HG03521 (cell line): ENCODE measurements at regions not wholly inside any gene's neighbourhood (a gene's known extent, or its start where the extent isn't known, plus 50 kb on each side); places are given as distances from the start of the nearest gene placed in this dataset.
"Not testable (repeated sequence)": the region's sequence is repeated elsewhere in the genome, so short reads cannot be mapped to it uniquely, and the experiment has no call there.

Experiments used
- ATAC-seq: cut with Tn5 transposase; IDR thresholded peaks from one replicate; pipeline ENCODE4 v1.9.1; 2021; ENCODE audit warnings: mild to moderate bottlenecking, moderate library complexity; ENCODE audit not compliant: unreplicated experiment

DNA sequence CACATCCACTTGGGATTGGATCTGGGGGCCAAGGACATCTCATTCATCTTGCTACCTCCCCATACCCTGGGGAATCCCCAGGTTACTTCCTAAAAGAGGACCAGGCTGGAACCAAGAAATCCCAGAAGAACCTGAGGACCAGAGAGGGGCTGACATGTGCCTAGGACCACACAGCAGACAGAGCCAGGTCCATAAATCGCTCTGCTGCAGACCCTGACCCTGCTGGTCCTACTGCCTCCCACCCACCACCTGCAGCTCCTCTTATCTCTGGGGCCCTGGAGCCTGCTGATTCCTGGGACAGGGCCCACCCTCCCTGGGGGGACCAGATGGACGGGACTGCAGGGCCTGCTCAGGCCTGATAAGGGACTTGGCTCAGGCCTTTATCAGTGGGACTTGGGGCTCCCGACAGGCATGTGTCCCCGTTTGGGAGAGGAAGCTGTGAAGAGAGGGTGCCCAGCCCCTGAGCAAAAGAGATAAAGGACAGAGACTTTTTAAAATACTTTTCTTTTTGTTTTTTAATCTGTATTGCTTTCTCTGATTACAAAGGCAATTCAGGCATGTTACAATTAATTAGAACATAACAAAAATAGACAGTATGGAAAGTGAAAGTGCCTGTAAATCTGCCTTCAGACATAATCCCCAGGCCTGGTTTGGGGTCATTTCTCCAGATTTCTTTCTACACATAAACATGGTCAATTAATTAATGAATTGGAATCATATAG is 101.3 kb upstream of the LARP1 start:
- ATAC-seq, result no peak

DNA sequence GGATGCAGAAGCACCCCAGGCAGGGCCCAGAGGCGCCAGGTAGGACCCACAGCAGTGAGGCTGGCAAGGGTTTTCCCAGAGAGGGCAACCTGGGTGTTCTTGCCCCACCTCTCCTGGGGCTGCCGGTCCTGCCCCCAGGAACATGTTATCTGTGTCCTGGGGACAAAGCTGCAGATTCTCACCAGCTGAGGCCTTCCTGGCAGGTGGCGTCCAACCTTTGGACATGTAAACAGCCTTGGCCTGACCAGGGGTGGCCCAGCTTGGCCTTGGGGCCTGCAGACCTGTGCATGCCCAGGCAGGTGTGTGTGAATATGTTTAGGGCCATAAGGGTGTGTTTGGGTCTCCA is 101.8 kb upstream of the LARP1 start:
- no peak for ATAC-seq

DNA sequence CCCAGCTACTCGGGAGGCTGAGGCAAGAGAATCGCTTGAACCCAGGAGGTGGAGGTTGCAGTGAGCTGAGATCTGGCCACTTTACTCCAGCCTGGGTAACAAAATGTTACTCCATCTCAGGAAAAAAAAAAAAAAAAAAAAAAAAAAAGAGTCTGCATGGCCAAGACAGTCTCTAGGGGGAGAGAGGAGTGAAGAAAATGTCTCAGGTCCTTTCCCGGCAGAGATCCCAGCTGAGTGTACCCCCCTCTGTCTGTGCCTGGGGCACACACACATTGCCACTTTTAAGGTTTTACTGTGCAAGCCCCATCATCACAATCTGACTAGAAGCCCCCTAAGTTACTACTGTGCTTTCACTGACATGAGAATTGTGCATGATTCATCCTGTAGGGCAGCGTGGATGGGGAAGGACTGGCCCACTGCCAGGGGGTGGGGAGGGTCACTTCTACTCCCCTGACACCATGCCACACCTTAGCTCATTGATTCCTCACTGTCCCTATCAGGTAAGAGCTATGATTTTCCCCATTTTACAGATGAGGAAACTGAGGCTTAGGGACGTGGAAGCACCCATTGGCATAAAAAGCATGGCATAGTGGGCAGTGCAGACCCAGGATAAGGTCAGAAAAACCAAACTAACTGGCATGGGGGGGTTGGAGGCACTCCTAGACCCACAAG is 102.3 kb upstream of the LARP1 start:
- ATAC-seq, result no peak

DNA sequence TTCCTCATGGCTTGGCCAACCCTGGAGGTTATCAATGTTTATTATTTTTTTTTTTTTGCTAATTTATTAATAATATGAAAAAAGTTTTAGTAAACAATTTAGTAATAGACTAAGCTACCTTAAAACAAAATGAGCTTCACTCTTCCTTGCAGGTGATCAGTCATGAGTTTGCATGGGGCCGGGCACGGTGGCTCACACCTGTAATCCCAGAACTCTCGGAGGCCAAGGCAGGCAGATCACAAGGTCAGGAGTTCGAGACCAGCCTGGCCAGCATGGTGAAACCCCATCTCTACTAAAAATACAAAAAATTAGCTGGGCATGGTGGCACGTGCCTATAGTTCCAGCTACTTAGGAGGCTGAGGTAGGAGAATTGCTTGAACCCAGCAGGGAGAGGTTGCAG is 103.4 kb upstream of the LARP1 start:
- not testable (repeated sequence) for ATAC-seq

DNA sequence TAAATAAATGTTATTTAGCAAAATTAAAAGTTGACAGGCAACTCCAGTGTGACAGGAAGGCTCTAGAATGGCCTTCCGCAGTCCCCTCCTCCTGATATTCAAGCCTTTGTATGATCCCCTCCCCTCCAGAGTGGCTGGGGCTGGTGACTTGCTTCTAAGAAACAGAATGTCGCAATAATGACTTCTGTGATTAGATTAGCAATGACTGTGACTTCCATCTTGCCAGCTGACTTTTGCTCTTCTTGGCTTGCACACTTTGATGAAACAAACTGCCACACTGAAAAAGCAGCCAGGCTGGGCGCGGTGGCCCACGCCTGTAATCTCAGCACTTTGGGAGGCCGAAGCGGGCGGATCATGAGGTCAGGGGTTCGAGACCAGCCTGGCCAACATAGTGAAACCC is 106.5 kb upstream of the LARP1 start:
- no peak for ATAC-seq

DNA sequence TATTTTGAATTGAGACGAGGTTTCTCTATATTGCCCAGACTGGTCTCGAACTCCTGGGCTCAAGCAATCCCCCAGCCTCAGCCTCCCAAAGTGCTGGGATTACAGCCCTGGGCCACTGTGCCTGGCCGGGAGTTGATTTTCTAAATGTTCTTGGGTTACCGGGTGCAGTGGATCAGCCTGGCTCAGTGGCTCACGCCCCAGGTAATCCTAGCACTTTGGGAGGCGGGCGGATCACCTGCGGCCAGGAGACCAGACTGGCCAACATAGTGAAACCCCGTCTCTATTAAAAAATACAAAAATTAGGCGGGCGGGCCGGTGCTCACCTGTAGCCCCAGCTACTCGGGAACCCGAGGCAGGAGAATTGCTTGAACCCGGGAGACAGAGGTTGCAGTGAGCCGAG is 106.9 kb upstream of the LARP1 start:
- ATAC-seq, result no peak

DNA sequence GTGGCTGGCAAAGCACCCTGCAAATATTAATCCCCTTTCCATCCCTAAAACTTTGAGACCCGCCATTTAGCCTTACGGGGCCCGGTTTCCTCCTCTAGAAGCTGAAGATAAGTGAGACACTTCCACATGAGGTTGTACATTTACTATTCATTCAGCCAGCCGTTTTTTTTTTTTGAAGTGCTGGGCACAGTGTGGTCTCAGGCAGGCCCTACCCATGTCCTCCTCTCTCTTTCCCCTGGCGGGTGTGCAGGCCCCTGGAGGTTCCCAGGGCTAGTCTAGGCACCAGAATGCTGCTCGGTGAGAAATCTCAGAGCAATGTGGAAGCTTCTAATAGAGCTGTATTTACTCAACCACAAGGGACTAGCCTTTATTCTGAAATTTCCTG is 107.4 kb upstream of the LARP1 start:
- ATAC-seq, result no peak

DNA sequence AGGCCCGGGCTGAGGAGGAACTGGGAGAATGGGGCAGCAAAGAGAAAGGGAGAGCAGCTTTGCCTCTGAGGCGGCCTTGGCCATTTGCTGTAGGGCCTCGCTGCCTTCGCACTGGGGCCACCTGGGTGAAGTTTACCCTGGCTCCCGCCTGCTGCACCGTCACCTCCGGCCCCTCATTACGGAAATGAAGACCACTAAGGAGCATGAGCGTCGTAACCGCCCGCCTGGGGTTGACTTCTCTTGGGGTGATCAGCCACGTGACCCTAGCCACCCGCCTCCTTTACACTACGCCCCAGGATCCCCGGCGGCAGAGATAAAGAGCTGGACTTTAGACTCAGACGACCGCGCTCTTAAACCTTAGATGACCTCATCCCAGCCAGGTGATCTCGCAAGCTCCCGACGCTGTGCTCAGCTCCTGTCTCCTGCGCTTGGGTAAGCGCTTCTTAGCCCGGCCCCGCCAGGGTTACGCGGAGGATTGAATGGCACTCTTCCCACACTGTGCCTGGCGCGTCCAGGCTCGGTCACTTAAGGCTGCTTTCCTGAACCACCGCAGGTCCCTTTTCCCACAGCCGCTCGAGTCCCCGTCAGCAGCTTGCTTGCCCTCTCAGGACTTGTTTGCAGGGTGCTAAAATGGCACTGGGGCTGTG is 107.9 kb upstream of the LARP1 start:
- peak; percentile 71 for ATAC-seq

DNA sequence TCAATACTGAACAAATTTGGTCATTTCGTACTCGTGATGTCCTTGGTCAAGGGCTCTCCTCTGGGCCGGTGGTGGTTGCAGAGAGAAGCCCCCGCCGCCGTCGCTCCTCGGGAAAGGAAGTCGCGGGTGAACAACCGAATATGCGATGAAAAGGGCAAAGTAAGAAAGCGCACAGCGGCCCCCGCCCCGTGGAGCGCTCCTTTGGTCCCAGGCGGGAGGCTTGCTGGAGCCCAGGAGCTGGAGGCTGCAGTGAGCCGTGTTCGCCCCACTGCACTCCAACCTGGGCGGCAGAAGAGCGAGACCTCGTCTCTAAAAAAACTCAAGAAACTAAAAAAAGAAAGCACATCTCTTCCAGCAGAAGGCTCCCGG is 108.4 kb upstream of the LARP1 start:
- ATAC-seq, result no peak

DNA sequence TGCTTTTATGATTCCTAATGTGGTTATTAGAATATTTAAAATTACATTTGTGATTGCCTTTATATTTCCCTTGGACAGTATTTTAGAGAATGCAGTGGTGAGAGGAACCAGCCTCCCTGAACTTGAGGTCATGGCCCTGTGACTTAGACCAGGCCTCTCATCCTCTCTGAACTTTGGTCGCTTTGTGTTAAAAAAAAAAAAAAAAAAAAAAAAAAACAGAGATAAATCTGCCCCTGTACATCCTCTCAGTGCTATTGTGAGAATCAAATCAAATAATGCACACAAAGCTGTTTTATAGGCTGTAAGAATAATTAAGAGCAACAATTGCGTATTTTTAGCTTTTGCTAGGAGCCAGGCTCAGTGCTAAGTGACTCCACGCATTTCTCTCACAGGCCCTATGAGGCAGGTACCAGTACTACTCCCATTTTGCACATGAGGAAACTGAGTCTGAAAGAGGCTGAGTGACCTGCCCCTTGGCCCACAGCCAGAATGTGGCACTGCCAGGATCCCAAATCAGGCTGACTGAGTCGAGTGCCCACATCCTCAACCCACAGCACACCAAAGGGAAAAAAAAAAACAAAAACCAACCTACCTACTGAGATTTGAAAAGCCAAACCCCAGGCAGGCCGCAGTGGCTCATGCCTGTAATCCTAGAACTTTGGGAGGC is 110.3 kb upstream of the LARP1 start:
- ATAC-seq, result no peak

DNA sequence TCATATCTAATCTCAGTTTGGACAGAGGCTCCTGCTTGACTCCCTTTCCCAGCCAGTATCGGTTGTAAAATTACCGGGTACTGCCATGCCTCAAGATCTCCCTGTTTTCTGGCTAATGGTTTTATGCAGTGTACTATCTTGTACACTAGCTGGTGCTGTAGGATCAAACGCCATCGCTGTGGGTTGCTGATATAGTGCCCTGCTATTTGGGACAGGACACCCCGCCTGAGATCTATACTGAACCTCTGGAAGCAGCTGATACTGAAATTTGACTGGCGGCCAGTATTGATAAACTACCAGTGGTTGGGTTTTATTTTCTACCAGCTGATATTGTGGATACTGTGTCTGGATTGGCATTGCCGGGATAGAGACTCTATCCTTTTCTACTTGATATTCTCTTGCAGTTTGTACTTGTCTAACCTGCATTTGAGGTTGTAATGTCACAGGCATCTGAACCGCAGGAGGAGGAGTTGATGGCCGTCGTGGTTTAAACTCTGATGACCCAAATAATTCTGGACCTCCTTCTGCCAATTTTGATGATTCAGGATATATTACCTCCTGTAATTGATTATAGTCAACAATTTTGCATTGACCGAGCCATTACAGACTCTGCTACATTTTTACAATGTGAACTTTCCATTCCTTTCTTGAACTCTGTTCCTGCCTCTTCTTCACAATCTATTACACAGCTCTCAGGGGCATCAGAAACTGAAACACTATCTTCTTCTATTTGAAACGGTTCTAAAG is 112.5 kb upstream of the LARP1 start:
- no peak for ATAC-seq

DNA sequence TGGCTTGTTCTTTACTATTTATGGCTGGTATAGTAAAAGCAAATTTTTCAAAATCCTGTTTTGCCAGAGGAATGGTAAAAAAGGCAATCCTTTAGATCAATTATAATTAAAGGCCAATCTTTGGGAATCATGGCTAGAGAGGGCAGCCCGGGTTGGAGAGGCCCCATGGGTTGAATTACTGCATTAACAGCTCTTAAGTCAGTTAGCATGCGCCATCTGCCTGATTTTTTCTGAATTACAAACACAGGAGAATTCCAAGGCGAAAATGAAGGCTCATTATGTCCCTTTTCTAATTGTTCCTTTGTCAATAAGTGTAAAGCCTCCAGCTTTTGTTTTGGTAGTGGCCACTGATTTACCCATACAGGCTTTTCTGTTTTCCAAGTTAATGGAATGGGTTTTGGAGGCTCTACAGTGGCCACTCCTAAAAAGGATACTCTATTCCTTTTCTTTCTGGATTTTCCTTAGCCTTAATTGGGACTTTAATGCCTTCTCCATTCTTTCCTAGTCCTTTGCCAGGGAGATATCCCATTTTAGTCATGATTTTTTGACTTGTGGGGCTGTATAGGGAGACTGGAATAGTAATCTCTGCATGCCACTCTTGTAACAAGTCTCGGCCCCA is 114.9 kb upstream of the LARP1 start:
- ATAC-seq, result not testable (repeated sequence)

DNA sequence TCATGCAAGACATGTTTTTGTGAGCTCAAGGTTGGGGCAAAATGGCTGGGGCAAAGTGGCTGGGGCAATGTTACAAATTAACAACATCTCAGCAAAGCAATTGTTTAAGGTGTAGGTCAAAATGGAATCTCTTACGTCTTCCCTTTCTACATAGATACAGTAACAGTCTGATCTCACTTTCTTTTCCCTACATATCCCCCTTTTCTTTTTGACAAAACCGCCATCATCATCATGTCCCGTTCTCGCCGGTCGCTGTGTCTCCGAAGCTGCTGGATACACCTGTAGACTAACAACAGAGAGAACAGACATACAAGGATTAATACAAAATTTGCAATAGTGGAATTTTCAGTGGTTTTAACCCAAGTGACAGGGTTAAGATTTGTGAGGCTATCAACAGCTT is 118.4 kb upstream of the LARP1 start:
- ATAC-seq, result not testable (repeated sequence)

DNA sequence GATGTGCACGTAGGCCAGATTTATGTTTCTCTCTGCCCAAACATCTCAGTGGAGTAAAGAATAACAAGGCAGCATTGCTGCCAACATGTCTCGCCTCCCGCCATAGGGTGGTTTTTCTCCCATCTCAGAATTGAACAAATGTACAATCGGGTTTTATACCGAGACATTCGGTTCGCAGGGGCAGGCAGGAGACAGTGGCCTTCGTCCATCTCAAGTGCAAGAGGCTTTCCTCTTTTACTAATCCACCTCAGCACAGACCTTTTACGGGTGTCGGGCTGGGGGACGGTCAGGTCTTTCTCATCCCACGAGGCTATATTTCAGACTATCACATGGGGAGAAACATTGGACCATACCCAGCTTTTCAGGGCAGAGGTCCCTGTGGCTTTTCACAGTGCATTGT is 118.9 kb upstream of the LARP1 start:
- ATAC-seq, result not testable (repeated sequence)

DNA sequence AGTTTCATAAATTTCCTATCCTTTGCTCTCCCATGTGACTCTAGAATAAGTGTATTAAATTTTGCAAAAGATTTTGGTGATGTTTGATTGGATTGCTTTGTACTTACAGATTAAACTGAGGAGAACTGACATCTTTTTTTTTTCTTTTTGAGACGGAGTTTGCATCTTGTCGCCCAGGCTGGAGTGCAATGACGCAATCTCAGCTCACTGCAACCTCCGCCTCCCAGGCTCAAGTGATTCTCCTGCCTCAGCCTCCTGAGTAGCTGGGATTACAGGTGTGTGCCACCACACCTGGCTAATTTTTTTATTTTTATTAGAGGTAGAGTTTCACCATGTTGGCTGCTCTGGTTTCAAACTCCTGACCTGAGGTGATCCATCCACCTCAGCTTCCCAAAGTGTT is 121.4 kb upstream of the LARP1 start:
- not testable (repeated sequence) for ATAC-seq

DNA sequence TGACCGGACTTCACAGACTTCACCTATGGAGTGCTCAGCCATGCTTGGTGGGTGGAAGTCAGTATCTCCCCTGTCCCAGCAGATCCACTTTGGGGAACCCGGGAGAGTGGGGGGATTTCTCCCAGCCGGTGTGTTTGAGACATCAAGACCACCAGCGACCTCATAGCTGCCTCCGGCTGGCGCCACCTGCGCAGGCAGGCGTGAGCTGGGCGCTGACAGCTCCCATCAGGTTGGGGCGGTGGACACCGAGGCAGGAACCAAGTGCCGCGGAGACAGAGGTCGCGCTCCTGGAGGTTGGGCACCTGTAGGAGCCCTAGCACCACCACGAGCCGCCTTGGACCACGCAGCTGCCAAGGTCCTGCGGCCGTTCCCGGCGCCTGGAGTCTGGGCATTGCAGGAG is 124.0 kb upstream of the LARP1 start:
- no peak for ATAC-seq

DNA sequence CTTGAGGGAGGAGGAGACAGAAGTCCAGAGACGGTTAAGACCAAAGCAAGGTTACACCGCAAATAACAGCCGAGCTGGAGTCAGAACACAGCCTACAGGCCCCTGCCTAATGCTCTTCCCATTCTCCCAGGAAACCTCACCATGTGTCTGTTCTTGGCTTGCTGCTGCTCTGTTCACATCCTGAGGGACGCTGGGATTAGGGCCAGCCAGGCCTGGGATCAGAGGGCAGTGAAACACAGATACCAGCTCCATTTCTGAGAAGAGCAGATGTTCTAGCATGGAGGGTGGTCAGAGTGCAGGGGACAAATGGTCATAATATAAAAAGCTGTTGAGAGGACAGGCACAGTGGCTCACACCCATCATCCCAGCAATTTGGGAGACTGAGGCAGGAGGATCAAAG is 124.8 kb upstream of the LARP1 start:
- no peak for ATAC-seq

DNA sequence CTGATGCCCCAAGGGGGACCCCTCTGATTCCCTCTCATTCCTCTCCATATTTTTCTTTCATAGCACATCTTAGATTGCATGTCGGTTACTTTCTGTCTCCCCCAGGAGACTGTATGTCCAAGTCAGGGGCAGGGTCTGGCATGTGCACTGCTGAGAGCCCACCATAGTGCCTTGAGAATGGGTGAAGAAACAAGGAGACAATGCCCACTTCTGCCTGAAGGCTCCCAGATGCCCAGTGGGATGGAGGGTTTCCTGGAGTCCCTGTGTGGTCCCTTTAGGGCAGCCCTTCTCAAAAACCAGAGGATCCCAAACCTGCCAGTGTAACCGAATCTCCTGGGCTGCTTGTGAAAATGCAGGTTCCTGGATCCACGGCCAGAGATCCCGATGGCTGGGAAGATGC is 126.5 kb upstream of the LARP1 start:
- no peak for ATAC-seq

DNA sequence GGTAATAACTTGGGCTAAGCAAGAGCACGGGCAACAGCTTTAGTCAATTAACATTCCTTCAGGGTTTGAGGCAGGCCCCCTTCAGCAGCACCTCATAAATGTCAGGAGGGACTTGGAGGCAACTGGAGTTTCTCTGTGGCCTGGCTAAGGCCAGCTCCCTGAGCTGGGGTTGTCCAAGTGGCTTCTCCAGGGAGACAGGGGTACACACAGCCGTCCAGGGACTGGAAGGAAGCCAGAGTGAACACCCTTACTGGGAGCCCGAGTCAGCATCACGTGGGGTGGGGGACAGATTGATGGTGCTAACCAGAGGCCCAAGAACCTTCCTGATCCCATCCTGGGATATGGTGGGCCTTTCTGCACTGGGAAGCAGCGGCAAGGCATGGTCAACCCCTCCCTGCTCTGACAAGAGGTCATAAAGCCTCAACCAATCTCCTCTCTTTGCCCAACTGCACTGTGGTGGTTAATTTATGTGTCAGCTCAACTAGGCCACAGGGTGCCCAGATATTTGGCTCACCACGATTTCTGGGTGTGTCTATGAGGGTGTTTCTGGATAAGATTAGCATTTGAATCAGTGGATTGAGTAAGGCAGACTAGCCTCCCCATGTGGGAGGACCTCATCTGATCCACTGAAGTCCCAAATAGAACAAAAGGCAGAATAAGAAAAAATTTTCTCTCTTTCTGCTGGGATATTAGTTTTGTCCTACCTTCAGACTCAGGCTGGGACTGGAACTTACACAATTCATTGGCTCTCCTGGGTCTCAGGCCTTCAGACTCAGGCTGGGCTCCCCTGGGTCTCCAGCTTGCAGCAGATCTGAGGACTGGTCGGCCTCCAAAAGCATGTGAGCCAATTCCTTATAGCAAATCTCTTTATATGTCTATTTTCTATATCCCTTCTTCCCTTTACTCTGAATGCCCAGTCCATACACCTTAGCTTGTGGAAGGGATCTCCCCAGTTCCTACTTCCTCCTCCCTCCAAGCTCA is 127.2 kb upstream of the LARP1 start:
- no peak for ATAC-seq
